IMR-90 (cell line): ENCODE measurements at regions not wholly inside any gene's neighbourhood (a gene's known extent, or its start where the extent isn't known, plus 50 kb on each side); places are given as distances from the start of the nearest gene placed in this dataset.

ENCODE experiments used
- ATAC-seq: fragments of 200-7000 bp; cut with Tn5 transposase; 2 replicates; pipeline ENCODE4 v1.9.1; 2020; ENCODE audit warnings: low read depth, mild to moderate bottlenecking, moderate library complexity
- BruUV-seq: library from RNA; stranded (reverse); fragments of 400-500 nt; replicated peaks from 2 replicates; lab custom pipeline; 2021; lab: Mats Ljungman, UMichigan
- CTCF ChIA-PET: fragments of 300-600 bp; formaldehyde crosslinking; extraction: SDS; loops from one replicate; lab custom pipeline; 2021; ENCODE audit warnings: antibody characterized with exemption; lab: Yijun Ruan, JAX
- POLR2A ChIA-PET: fragments of 300-600 bp; sonication (Branson Sonifier 250); formaldehyde crosslinking; loops from one replicate; lab custom pipeline; 2022; ENCODE audit warnings: antibody characterized with exemption; ENCODE audit not compliant: unreplicated experiment; lab: Charles Lee
- DNase-seq: peaks from one replicate; pipeline ENCODE4 v3.0.0; 2013
- H2AFZ ChIP-seq: replicated peaks from 2 replicates; pipeline ENCODE3; 2013; ENCODE audit warnings: low read length, mild to moderate bottlenecking; ENCODE audit not compliant: poor library complexity
- H2AK5ac ChIP-seq: 2 replicates; pipeline ENCODE4 v1.6.1; 2013; ENCODE audit warnings: low read depth, low read length, inconsistent platforms
- H2AK9ac ChIP-seq: replicated peaks from 2 replicates; pipeline ENCODE3; 2013; ENCODE audit warnings: mild to moderate bottlenecking, low read depth, low read length, moderate library complexity; ENCODE audit not compliant: poor library complexity
- H2BK120ac ChIP-seq: 2 replicates; pipeline ENCODE4 v1.6.1; 2013; ENCODE audit warnings: low read depth, low read length, inconsistent platforms
- H2BK15ac ChIP-seq: 3 replicates; pipeline ENCODE4 v1.6.1; 2013; ENCODE audit warnings: low read depth, low read length, inconsistent platforms
- H2BK20ac ChIP-seq: 2 replicates; pipeline ENCODE4 v1.6.1; 2013; ENCODE audit warnings: low read depth, mild to moderate bottlenecking, inconsistent platforms, low read length, moderate library complexity
- H2BK5ac ChIP-seq: 2 replicates; pipeline ENCODE4 v1.6.1; 2013; ENCODE audit warnings: mild to moderate bottlenecking, low read depth, low read length, inconsistent platforms; ENCODE audit not compliant: poor library complexity, severe bottlenecking
- H3K14ac ChIP-seq: replicated peaks from 2 replicates; pipeline ENCODE4 v1.6.1; 2013; ENCODE audit warnings: low read depth, low read length, inconsistent platforms
- H3K18ac ChIP-seq: 2 replicates; pipeline ENCODE4 v1.6.1; 2013; ENCODE audit warnings: low read depth, low read length, control low read depth
- H3K23ac ChIP-seq: 2 replicates; pipeline ENCODE4 v1.6.1; 2013; ENCODE audit warnings: low read depth, low read length, inconsistent platforms
- H3K27ac ChIP-seq: 2 replicates; pipeline ENCODE4 v1.5.1; 2013; ENCODE audit warnings: mild to moderate bottlenecking, control low read depth, low read length; ENCODE audit not compliant: insufficient read depth
- H3K27me3 ChIP-seq: 2 replicates; pipeline ENCODE4 v1.6.1; 2013; ENCODE audit warnings: low read length; ENCODE audit not compliant: control insufficient read depth, insufficient read depth
- H3K36me3 ChIP-seq: 2 replicates; pipeline ENCODE4 v1.6.1; 2013; ENCODE audit warnings: low read length, mixed read lengths; ENCODE audit not compliant: control insufficient read depth, insufficient read depth
- H3K4ac ChIP-seq: 2 replicates; pipeline ENCODE4 v1.6.1; 2013; ENCODE audit warnings: low read depth, low read length, inconsistent platforms
- H3K4me1 ChIP-seq: 2 replicates; pipeline ENCODE4 v1.6.1; 2013; ENCODE audit warnings: low read length, mixed read lengths; ENCODE audit not compliant: control insufficient read depth, insufficient read depth
- H3K4me2 ChIP-seq: 2 replicates; pipeline ENCODE4 v1.6.1; 2013; ENCODE audit warnings: low read depth, mild to moderate bottlenecking, control low read depth, low read length, moderate library complexity
- H3K4me3 ChIP-seq: 2 replicates; pipeline ENCODE4 v1.5.1; 2013; ENCODE audit warnings: low read depth, mild to moderate bottlenecking, control low read depth, low read length, moderate library complexity; ENCODE audit not compliant: insufficient read depth
- H3K56ac ChIP-seq: 2 replicates; pipeline ENCODE4 v1.6.1; 2013; ENCODE audit warnings: low read length, inconsistent platforms; ENCODE audit not compliant: insufficient read depth; ENCODE audit errors: extremely low read depth
- H3K79me1 ChIP-seq, 2 experiments: 2 replicates each; pipeline ENCODE4 v1.6.1; 2013; ENCODE audit warnings: low read length in 2 of 2, inconsistent platforms in 1 of 2, low read depth in 1 of 2
- H3K9ac ChIP-seq: 2 replicates; pipeline ENCODE4 v1.6.1; 2013; ENCODE audit warnings: low read depth, low read length, control low read depth
- H3K9me1 ChIP-seq: 2 replicates; pipeline ENCODE4 v1.6.1; 2013; ENCODE audit warnings: low read length, inconsistent platforms; ENCODE audit not compliant: insufficient read depth
- H3K9me3 ChIP-seq: 2 replicates; pipeline ENCODE4 v1.6.1; 2013; ENCODE audit warnings: low read length; ENCODE audit not compliant: control insufficient read depth, insufficient read depth
- H4K20me1 ChIP-seq: 2 replicates; pipeline ENCODE4 v1.6.1; 2013; ENCODE audit warnings: low read length, inconsistent platforms; ENCODE audit not compliant: insufficient read depth
- H4K5ac ChIP-seq: 2 replicates; pipeline ENCODE4 v1.6.1; 2013; ENCODE audit warnings: mild to moderate bottlenecking, low read depth, low read length, control low read depth
- H4K8ac ChIP-seq, 2 experiments: 2 replicates each; pipeline ENCODE4 v1.6.1; 2013; ENCODE audit warnings: low read depth in 2 of 2, low read length in 2 of 2, control low read depth in 1 of 2, inconsistent platforms in 1 of 2
- H4K91ac ChIP-seq: 2 replicates; pipeline ENCODE4 v1.6.1; 2013; ENCODE audit warnings: low read depth, low read length, inconsistent platforms; ENCODE audit not compliant: insufficient read depth
- CEBPB ChIP-seq: IDR thresholded peaks from 2 replicates; pipeline ENCODE4 v1.6.1; 2012; ENCODE audit warnings: low read depth, low read length, improper control_type of control experiment
- CHD1 ChIP-seq: IDR thresholded peaks from 2 replicates; pipeline ENCODE4 v1.6.1; 2012; ENCODE audit warnings: low read depth, low read length, improper control_type of control experiment
- FOS ChIP-seq: fragments of 150-350 bp; IDR thresholded peaks from 2 replicates; pipeline ENCODE4 v1.6.1; 2016; ENCODE audit warnings: low read depth, low read length
- MAFK ChIP-seq: IDR thresholded peaks from 2 replicates; pipeline ENCODE4 v1.6.1; 2012; ENCODE audit warnings: low read depth, low read length, improper control_type of control experiment
- MAZ ChIP-seq: IDR thresholded peaks from 2 replicates; pipeline ENCODE4 v1.6.1; 2012; ENCODE audit warnings: low read depth, mild to moderate bottlenecking, low read length, improper control_type of control experiment, moderate library complexity, borderline replicate concordance
- MXI1 ChIP-seq: IDR thresholded peaks from 2 replicates; pipeline ENCODE4 v1.6.1; 2012; ENCODE audit warnings: low read depth, mild to moderate bottlenecking, low read length, moderate library complexity, borderline replicate concordance
- NFE2L2 ChIP-seq: fragments of 150-350 bp; IDR thresholded peaks from 2 replicates; pipeline ENCODE4 v1.6.1; 2016; ENCODE audit warnings: low read depth, mild to moderate bottlenecking, low read length
- POLR2A ChIP-seq: IDR thresholded peaks from 2 replicates; pipeline ENCODE4 v1.6.1; 2012; ENCODE audit warnings: mild to moderate bottlenecking, low read depth, low read length
- RAD21 ChIP-seq: IDR thresholded peaks from 2 replicates; pipeline ENCODE4 v1.6.1; 2012; ENCODE audit warnings: low read length, improper control_type of control experiment
- RCOR1 ChIP-seq: IDR thresholded peaks from 2 replicates; pipeline ENCODE4 v1.6.1; 2012; ENCODE audit warnings: mild to moderate bottlenecking, low read length, improper control_type of control experiment; ENCODE audit not compliant: insufficient replicate concordance
- RFX5 ChIP-seq: IDR thresholded peaks from 2 replicates; pipeline ENCODE4 v1.8.0; 2012; ENCODE audit warnings: low read depth, mild to moderate bottlenecking, low read length, moderate library complexity
- SMC3 ChIP-seq: fragments of 150-350 bp; IDR thresholded peaks from 2 replicates; pipeline ENCODE4 v1.6.1; 2016; ENCODE audit warnings: low read depth, mild to moderate bottlenecking, antibody characterized with exemption, low read length, moderate library complexity
- WGBS, 2 experiments: methylation state at CpG; one replicate each; pipeline versions ENCODE4 v1.1.5 to v1.1.7; 2013; ENCODE audit warnings: missing lambda C conversion rate in 2 of 2; ENCODE audit not compliant: insufficient read length in 1 of 2; ENCODE audit errors: extremely low coverage in 2 of 2; 5-methylcytosine and 5-hydroxymethylcytosine counted together
- dilution Hi-C: fragments of 300-500 bp; cut with HindIII; formaldehyde crosslinking; loops from one replicate; pipeline ENCODE4 v1.14.3; 2018; ENCODE audit warnings: low sequenced_read_pairs; ENCODE audit not compliant: unreplicated experiment
- in situ Hi-C: fragments of 300-500 bp; cut with MboI; formaldehyde crosslinking; loops from 3 replicates; pipeline ENCODE4 v1.14.3; 2019; ENCODE audit warnings: low sequenced_read_pairs, inconsistent platforms, mixed read lengths
- intact Hi-C: fragments of 100-400 bp; cut with micrococcal nuclease; formaldehyde crosslinking; loops from 2 replicates; pipeline ENCODE4 v1.10.0; 2022
- TF ChIP-seq, protein P1 (sequence below): fragments of 150-350 bp; IDR thresholded peaks from 2 replicates; pipeline ENCODE4 v1.6.1; 2016; ENCODE audit warnings: low read depth, mild to moderate bottlenecking, low read length, moderate library complexity, borderline replicate concordance
- TF ChIP-seq, protein P2 (sequence below): fragments of 150-350 bp; IDR thresholded peaks from 2 replicates; pipeline ENCODE4 v1.6.1; 2017; ENCODE audit warnings: mild to moderate bottlenecking, antibody characterized with exemption, low read length, low read depth
- TF ChIP-seq, protein P3 (sequence below): conservative IDR thresholded peaks from 2 replicates; pipeline ENCODE4 v1.5.1; 2012; ENCODE audit warnings: mild to moderate bottlenecking, low read depth, low read length, improper control_type of control experiment

DNA sequence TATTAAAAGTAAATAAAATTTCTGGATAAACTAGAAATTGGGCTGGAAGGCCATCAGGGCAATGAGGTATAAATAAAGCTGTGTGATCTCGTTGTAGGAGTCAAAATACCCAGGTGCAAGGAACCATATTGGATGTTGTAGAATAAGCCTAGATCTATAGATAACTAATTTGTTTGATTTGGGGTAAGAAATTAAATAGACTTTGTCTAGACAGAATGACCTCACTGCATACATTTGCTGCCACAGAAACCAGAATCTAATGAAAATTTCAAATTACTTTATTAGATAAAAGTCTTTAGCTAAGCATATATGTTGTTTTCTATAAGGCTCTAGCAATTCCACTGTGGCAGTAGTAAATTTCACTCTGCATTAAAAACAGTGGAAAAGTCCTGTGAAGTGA lies 225.2 kb upstream of the ITGA1 start:
- no peak overlapping the region for H4K91ac ChIP-seq
- H3K9me3 ChIP-seq = no peaks in the 10 kb centered on the region
- DNase-seq = no peak
- BruUV-seq = no TSS peak
- H2AK9ac ChIP-seq = no peak overlapping the region
- no peak overlapping the region for H3K27ac ChIP-seq
- no peak overlapping the region for H3K23ac ChIP-seq
- H3K4me1 ChIP-seq = no peaks in the 10 kb centered on the region
- TF ChIP-seq, protein P1, sequence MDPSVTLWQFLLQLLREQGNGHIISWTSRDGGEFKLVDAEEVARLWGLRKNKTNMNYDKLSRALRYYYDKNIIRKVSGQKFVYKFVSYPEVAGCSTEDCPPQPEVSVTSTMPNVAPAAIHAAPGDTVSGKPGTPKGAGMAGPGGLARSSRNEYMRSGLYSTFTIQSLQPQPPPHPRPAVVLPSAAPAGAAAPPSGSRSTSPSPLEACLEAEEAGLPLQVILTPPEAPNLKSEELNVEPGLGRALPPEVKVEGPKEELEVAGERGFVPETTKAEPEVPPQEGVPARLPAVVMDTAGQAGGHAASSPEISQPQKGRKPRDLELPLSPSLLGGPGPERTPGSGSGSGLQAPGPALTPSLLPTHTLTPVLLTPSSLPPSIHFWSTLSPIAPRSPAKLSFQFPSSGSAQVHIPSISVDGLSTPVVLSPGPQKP = no peak
- TF ChIP-seq MAFK = no peak
- no peak for TF ChIP-seq MXI1
- no peak for TF ChIP-seq RCOR1
- TF ChIP-seq, protein P2, sequence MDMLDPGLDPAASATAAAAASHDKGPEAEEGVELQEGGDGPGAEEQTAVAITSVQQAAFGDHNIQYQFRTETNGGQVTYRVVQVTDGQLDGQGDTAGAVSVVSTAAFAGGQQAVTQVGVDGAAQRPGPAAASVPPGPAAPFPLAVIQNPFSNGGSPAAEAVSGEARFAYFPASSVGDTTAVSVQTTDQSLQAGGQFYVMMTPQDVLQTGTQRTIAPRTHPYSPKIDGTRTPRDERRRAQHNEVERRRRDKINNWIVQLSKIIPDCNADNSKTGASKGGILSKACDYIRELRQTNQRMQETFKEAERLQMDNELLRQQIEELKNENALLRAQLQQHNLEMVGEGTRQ = no peak
- no peak for TF ChIP-seq FOS
- TF ChIP-seq SMC3 = no peak
- TF ChIP-seq CEBPB = no peak
- TF ChIP-seq RAD21 = no peak
- no peak for TF ChIP-seq NFE2L2
- TF ChIP-seq, protein P3, sequence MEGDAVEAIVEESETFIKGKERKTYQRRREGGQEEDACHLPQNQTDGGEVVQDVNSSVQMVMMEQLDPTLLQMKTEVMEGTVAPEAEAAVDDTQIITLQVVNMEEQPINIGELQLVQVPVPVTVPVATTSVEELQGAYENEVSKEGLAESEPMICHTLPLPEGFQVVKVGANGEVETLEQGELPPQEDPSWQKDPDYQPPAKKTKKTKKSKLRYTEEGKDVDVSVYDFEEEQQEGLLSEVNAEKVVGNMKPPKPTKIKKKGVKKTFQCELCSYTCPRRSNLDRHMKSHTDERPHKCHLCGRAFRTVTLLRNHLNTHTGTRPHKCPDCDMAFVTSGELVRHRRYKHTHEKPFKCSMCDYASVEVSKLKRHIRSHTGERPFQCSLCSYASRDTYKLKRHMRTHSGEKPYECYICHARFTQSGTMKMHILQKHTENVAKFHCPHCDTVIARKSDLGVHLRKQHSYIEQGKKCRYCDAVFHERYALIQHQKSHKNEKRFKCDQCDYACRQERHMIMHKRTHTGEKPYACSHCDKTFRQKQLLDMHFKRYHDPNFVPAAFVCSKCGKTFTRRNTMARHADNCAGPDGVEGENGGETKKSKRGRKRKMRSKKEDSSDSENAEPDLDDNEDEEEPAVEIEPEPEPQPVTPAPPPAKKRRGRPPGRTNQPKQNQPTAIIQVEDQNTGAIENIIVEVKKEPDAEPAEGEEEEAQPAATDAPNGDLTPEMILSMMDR = no peak
- TF ChIP-seq POLR2A = no peak
- TF ChIP-seq RFX5 = no peak
- TF ChIP-seq MAZ = no peak
- TF ChIP-seq CHD1 = no peak
- no CpG with 5 or more reads among the region's 1 CpG for WGBS, 2 experiments
- H2AK5ac ChIP-seq = no peak overlapping the region
- no peak overlapping the region for H2BK15ac ChIP-seq
- no peaks in the 10 kb centered on the region for H3K27me3 ChIP-seq
- H3K56ac ChIP-seq = no peak overlapping the region
- intact Hi-C loops = loop anchor here (10.0 kb wide), 1 partner anchor 1608 kb away; no protein-coding TSS in a partner anchor
- H4K5ac ChIP-seq = no peak overlapping the region
- no peak overlapping the region for H3K4me2 ChIP-seq
- dilution Hi-C loops = no loop called here
- H3K4me3 ChIP-seq = no peak overlapping the region
- no peak overlapping the region for H2BK120ac ChIP-seq
- no peaks in the 10 kb centered on the region for H4K20me1 ChIP-seq
- H3K79me1 ChIP-seq = no peaks in the 10 kb centered on the region
- H2BK20ac ChIP-seq = no peak overlapping the region
- H4K8ac ChIP-seq = no peak overlapping the region
- ChIA-PET POLR2A (no interaction called here), CTCF (no interaction called here)
- ATAC-seq = no peak
- no peak overlapping the region for H3K9ac ChIP-seq
- no peaks in the 10 kb centered on the region for H3K9me1 ChIP-seq
- H3K4ac ChIP-seq = no peak overlapping the region
- H3K18ac ChIP-seq = no peak overlapping the region
- H3K36me3 ChIP-seq = no peaks in the 10 kb centered on the region
- in situ Hi-C loops = loop anchor here (25.0 kb wide), 1 partner anchor 1600 kb away; no protein-coding TSS in a partner anchor
- no peak overlapping the region for H3K14ac ChIP-seq
- no peak overlapping the region for H2BK5ac ChIP-seq
- no peak overlapping the region for H2AFZ ChIP-seq
